ENCODE measurements at regions not wholly inside any gene's neighbourhood (a gene's known extent, or its start where the extent isn't known, plus 50 kb on each side); places are given as distances from the start of the nearest gene placed in this dataset.

- TF ChIP-seq CTCF (IDR thresholded peaks at IDR 0.05; ENCODE audit: insufficient read depth, low read length, poor library complexity, severe bottlenecking) = no peak
- TF ChIP-seq EZH2phosphoT487 (conservative IDR thresholded peaks at IDR 0.05; ENCODE audit: low read length) = no peak
Observed at GRCh38 chr10:10519674-10520073, 498.0 kb upstream of the CELF2 start.
